HG03139 (cell line): ENCODE measurements at regions not wholly inside any gene's neighbourhood (a gene's known extent, or its start where the extent isn't known, plus 50 kb on each side); places are given as distances from the start of the nearest gene placed in this dataset.
"Not testable (repeated sequence)": the region's sequence is repeated elsewhere in the genome, so short reads cannot be mapped to it uniquely, and the experiment has no call there.

Experiments used
- ATAC-seq: cut with Tn5 transposase; IDR thresholded peaks from one replicate; pipeline ENCODE4 v1.9.1; 2021; ENCODE audit not compliant: unreplicated experiment

GRCh38 chr4:111924696-111925095, 220.6 kb upstream of the FAM241A start:
- no peak for ATAC-seq

GRCh38 chr4:111930659-111931058, 214.6 kb upstream of the FAM241A start:
- ATAC-seq: peak; percentile 100

- no peak for ATAC-seq
Observed at GRCh38 chr4:111933703-111934102, 211.6 kb upstream of the FAM241A start.

- ATAC-seq: no peak
Observed at GRCh38 chr4:111934314-111934713, 210.9 kb upstream of the FAM241A start.

- ATAC-seq: peak; percentile 83
Observed at GRCh38 chr4:111937368-111937767, 207.9 kb upstream of the FAM241A start.

GRCh38 chr4:111941957-111942356, 203.3 kb upstream of the FAM241A start:
- no peak for ATAC-seq

- peak; percentile 95 for ATAC-seq
Observed at GRCh38 chr4:111943796-111944203, 201.5 kb upstream of the FAM241A start.

- ATAC-seq: no peak
Observed at GRCh38 chr4:111945014-111945413, 200.2 kb upstream of the FAM241A start.

- no peak for ATAC-seq
Observed at GRCh38 chr4:111946800-111947199, 198.5 kb upstream of the FAM241A start.

- no peak for ATAC-seq
Observed at GRCh38 chr4:111952688-111953087, 192.6 kb upstream of the FAM241A start.

- no peak for ATAC-seq
Observed at GRCh38 chr4:111954550-111954949, 190.7 kb upstream of the FAM241A start.

- ATAC-seq: no peak
Observed at GRCh38 chr4:111955001-111955400, 190.3 kb upstream of the FAM241A start.

- no peak for ATAC-seq
Observed at GRCh38 chr4:111957116-111957515, 188.1 kb upstream of the FAM241A start.

- ATAC-seq: no peak
Observed at GRCh38 chr4:111957997-111958396, 187.3 kb upstream of the FAM241A start.

- ATAC-seq: peak; percentile 28
Observed at GRCh38 chr4:111959222-111959621, 186.0 kb upstream of the FAM241A start.

GRCh38 chr4:111960241-111960667, 185.0 kb upstream of the FAM241A start:
- peak; percentile 93 for ATAC-seq

GRCh38 chr4:111961026-111961425, 184.2 kb upstream of the FAM241A start:
- not testable (repeated sequence) for ATAC-seq

- no peak for ATAC-seq
Observed at GRCh38 chr4:111961809-111962208, 183.4 kb upstream of the FAM241A start.

- ATAC-seq: no peak
Observed at GRCh38 chr4:111963158-111963700, 182.0 kb upstream of the FAM241A start.

GRCh38 chr4:111977419-111977965, 167.8 kb upstream of the FAM241A start:
- no peak for ATAC-seq

GRCh38 chr4:111979921-111980320, 165.3 kb upstream of the FAM241A start:
- no peak for ATAC-seq

GRCh38 chr4:111982089-111982488, 163.2 kb upstream of the FAM241A start:
- ATAC-seq: no peak

- no peak for ATAC-seq
Observed at GRCh38 chr4:111984169-111984819, 161.0 kb upstream of the FAM241A start.
